ENCODE measurements at regions not wholly inside any gene's neighbourhood (a gene's known extent, or its start where the extent isn't known, plus 50 kb on each side); places are given as distances from the start of the nearest gene placed in this dataset.

- peaks cover 8% of the 10 kb centered on the region for H3K27me3 Mint-ChIP-seq
- no peak for ATAC-seq (ENCODE audit: poor library complexity)
These were observed 170.0 kb upstream of the COPS8 start for GRCh38 chr2:236915726-236916125.

GRCh38 chr2:236916181-236916580, 169.5 kb upstream of the COPS8 start:
- intact Hi-C loops (cut with DNase I, micrococcal nuclease), result no loop called here
- H3K27me3 Mint-ChIP-seq, result peaks cover 8% of the 10 kb centered on the region

More at GRCh38 chr2:236915726-236916125, 170.0 kb upstream of the COPS8 start:
- Mint-ChIP-seq H3K9me3 (no peaks in the 10 kb centered on the region), H3K4me3 (no peak overlapping the region), H3K36me3 (ENCODE audit: low read depth) (no peaks in the 10 kb centered on the region), H3K4me1 (ENCODE audit: low read depth) (no peaks in the 10 kb centered on the region), H3K27ac (no peak overlapping the region)
- Histone ChIP-seq H3K9me3 (ENCODE audit: control insufficient read depth in 1 of 2, insufficient read depth in 1 of 2, low read length in 2 of 2) (no peaks in the 10 kb centered on the region), H3K27ac (ENCODE audit: low read depth in 1 of 2, low read length in 2 of 2) (no peak overlapping the region), H3K4me1 (ENCODE audit: insufficient read depth, low read length) (no peaks in the 10 kb centered on the region), H3K27me3 (ENCODE audit: control insufficient read depth in 1 of 2, insufficient read depth in 2 of 2, low read length in 2 of 2) (no peaks in the 10 kb centered on the region), H3K36me3 (ENCODE audit: insufficient read depth, low read length) (no peaks in the 10 kb centered on the region), H3K4me3 (ENCODE audit: low read length) (no peak overlapping the region)
- CTCF ChIA-PET, result no interaction called here
- no peak for TF ChIP-seq CTCF (IDR thresholded peaks at IDR 0.05)
- intact Hi-C loops (cut with DNase I, micrococcal nuclease), result no loop called here
- DNase-seq, result no peak
- POLR2A ChIA-PET, result no interaction called here

GRCh38 chr2:236916651-236917050, 169.0 kb upstream of the COPS8 start:
- CTCF ChIA-PET, result no interaction called here
- intact Hi-C loops (cut with DNase I, micrococcal nuclease), result no loop called here
- Mint-ChIP-seq H3K36me3 (ENCODE audit: low read depth) (no peaks in the 10 kb centered on the region), H3K4me3 (no peak overlapping the region), H3K27ac (no peak overlapping the region), H3K4me1 (ENCODE audit: low read depth) (no peaks in the 10 kb centered on the region), H3K27me3 (peaks cover 8% of the 10 kb centered on the region), H3K9me3 (no peaks in the 10 kb centered on the region)
- Histone ChIP-seq H3K36me3 (ENCODE audit: insufficient read depth, low read length) (no peaks in the 10 kb centered on the region), H3K4me3 (ENCODE audit: low read length) (no peak overlapping the region), H3K27ac (ENCODE audit: low read depth in 1 of 2, low read length in 2 of 2) (no peak overlapping the region), H3K27me3 (ENCODE audit: control insufficient read depth in 1 of 2, insufficient read depth in 2 of 2, low read length in 2 of 2) (no peaks in the 10 kb centered on the region), H3K4me1 (ENCODE audit: insufficient read depth, low read length) (no peaks in the 10 kb centered on the region), H3K9me3 (ENCODE audit: control insufficient read depth in 1 of 2, insufficient read depth in 1 of 2, low read length in 2 of 2) (no peaks in the 10 kb centered on the region)
- no peak for DNase-seq
- TF ChIP-seq CTCF (IDR thresholded peaks at IDR 0.05), result no peak
- POLR2A ChIA-PET, result no interaction called here
- no peak for ATAC-seq (ENCODE audit: poor library complexity)

More at GRCh38 chr2:236916181-236916580, 169.5 kb upstream of the COPS8 start:
- Mint-ChIP-seq H3K4me1 (ENCODE audit: low read depth) (no peaks in the 10 kb centered on the region), H3K36me3 (ENCODE audit: low read depth) (no peaks in the 10 kb centered on the region), H3K27ac (no peak overlapping the region), H3K9me3 (no peaks in the 10 kb centered on the region), H3K4me3 (no peak overlapping the region)
- no peak for ATAC-seq (ENCODE audit: poor library complexity)
- no peak for DNase-seq
- Histone ChIP-seq H3K36me3 (ENCODE audit: insufficient read depth, low read length) (no peaks in the 10 kb centered on the region), H3K4me1 (ENCODE audit: insufficient read depth, low read length) (no peaks in the 10 kb centered on the region), H3K27ac (ENCODE audit: low read depth in 1 of 2, low read length in 2 of 2) (no peak overlapping the region), H3K4me3 (ENCODE audit: low read length) (no peak overlapping the region), H3K27me3 (ENCODE audit: control insufficient read depth in 1 of 2, insufficient read depth in 2 of 2, low read length in 2 of 2) (no peaks in the 10 kb centered on the region), H3K9me3 (ENCODE audit: control insufficient read depth in 1 of 2, insufficient read depth in 1 of 2, low read length in 2 of 2) (no peaks in the 10 kb centered on the region)
- CTCF ChIA-PET, result no interaction called here
- TF ChIP-seq CTCF (IDR thresholded peaks at IDR 0.05), result no peak
- POLR2A ChIA-PET, result no interaction called here

Measured in CD4-positive, alpha-beta T cell (primary cell).